ENCODE measurements at regions not wholly inside any gene's neighbourhood (a gene's known extent, or its start where the extent isn't known, plus 50 kb on each side); places are given as distances from the start of the nearest gene placed in this dataset.
"Not testable (repeated sequence)": the region's sequence is repeated elsewhere in the genome, so short reads cannot be mapped to it uniquely, and the experiment has no call there.

GRCh38 chr2:77867146-77867545 is 345.0 kb upstream of the LRRTM4 start:
- intact Hi-C loops (cut with micrococcal nuclease; ENCODE audit: unreplicated experiment), result no loop called here
- no peak overlapping the region for H3K27ac Mint-ChIP-seq (ENCODE audit: unreplicated experiment)
- Histone ChIP-seq H3K27me3 (replicated peaks; ENCODE audit: control insufficient read depth, insufficient read depth, low read length) (no peaks in the 10 kb centered on the region), H3K4me1 (no peaks in the 10 kb centered on the region), H3K4me3 (ENCODE audit: low read depth, low read length) (no peak overlapping the region), H3K36me3 (ENCODE audit: control insufficient read depth, insufficient read depth, low read length) (no peaks in the 10 kb centered on the region), H3K9me3 (no peaks in the 10 kb centered on the region)
- no peaks in the 10 kb centered on the region for H3K27me3 Mint-ChIP-seq (ENCODE audit: insufficient read depth, unreplicated experiment)
- ChIA-PET POLR2A (no interaction called here), CTCF (no interaction called here)
- H3K4me3 Mint-ChIP-seq (ENCODE audit: unreplicated experiment), result no peak overlapping the region
- H3K4me1 Mint-ChIP-seq (ENCODE audit: low read depth, unreplicated experiment), result no peaks in the 10 kb centered on the region
- DNase-seq, result no peak
- no peak for TF ChIP-seq CTCF (IDR thresholded peaks at IDR 0.05; ENCODE audit: insufficient read depth in 1 of 2, low read depth in 1 of 2, low read length in 1 of 2, severe bottlenecking in 1 of 2, unreplicated experiment in 1 of 2)
- H3K36me3 Mint-ChIP-seq (ENCODE audit: insufficient read depth, unreplicated experiment), result no peaks in the 10 kb centered on the region
- H3K9me3 Mint-ChIP-seq (ENCODE audit: unreplicated experiment), result peaks cover 9% of the 10 kb centered on the region
- BruUV-seq (replicated peaks), result no TSS peak

- Mint-ChIP-seq H3K27ac (ENCODE audit: unreplicated experiment) (no peak overlapping the region), H3K36me3 (ENCODE audit: insufficient read depth, unreplicated experiment) (no peaks in the 10 kb centered on the region), H3K27me3 (ENCODE audit: insufficient read depth, unreplicated experiment) (no peaks in the 10 kb centered on the region), H3K4me3 (ENCODE audit: unreplicated experiment) (no peak overlapping the region), H3K9me3 (ENCODE audit: unreplicated experiment) (peaks cover 23% of the 10 kb centered on the region), H3K4me1 (ENCODE audit: low read depth, unreplicated experiment) (peaks cover 7% of the 10 kb centered on the region)
- intact Hi-C loops (cut with micrococcal nuclease; ENCODE audit: unreplicated experiment), result no loop called here
- H3K9me3 ChIP-seq, result no peaks in the 10 kb centered on the region
- POLR2A ChIA-PET, result no interaction called here
- no peaks in the 10 kb centered on the region for H3K27me3 ChIP-seq (replicated peaks; ENCODE audit: control insufficient read depth, insufficient read depth, low read length)
- CTCF ChIA-PET, result no interaction called here
- no peak for TF ChIP-seq CTCF (IDR thresholded peaks at IDR 0.05; ENCODE audit: insufficient read depth in 1 of 2, low read depth in 1 of 2, low read length in 1 of 2, severe bottlenecking in 1 of 2, unreplicated experiment in 1 of 2)
- no peaks in the 10 kb centered on the region for H3K36me3 ChIP-seq (ENCODE audit: control insufficient read depth, insufficient read depth, low read length)
- no peak for DNase-seq
- BruUV-seq (replicated peaks), result no TSS peak
- peaks cover 5% of the 10 kb centered on the region; the same call in 1 of the 2 replicates for H3K4me1 ChIP-seq
- no peak overlapping the region for H3K4me3 ChIP-seq (ENCODE audit: low read depth, low read length)
Measured at GRCh38 chr2:77873506-77873905, 351.3 kb upstream of the LRRTM4 start.

GRCh38 chr2:77900211-77900610 is 378.0 kb upstream of the LRRTM4 start:
- H3K4me1 Mint-ChIP-seq (ENCODE audit: low read depth, unreplicated experiment); H3K4me3 Mint-ChIP-seq (ENCODE audit: unreplicated experiment); H3K27me3 ChIP-seq (replicated peaks; ENCODE audit: control insufficient read depth, insufficient read depth, low read length); H3K9me3 ChIP-seq; H3K36me3 Mint-ChIP-seq (ENCODE audit: insufficient read depth, unreplicated experiment); intact Hi-C loops (cut with micrococcal nuclease; ENCODE audit: unreplicated experiment); H3K4me3 ChIP-seq (ENCODE audit: low read depth, low read length); H3K27ac Mint-ChIP-seq (ENCODE audit: unreplicated experiment); H3K36me3 ChIP-seq (ENCODE audit: control insufficient read depth, insufficient read depth, low read length); H3K27me3 Mint-ChIP-seq (ENCODE audit: insufficient read depth, unreplicated experiment); CTCF ChIA-PET; POLR2A ChIA-PET; DNase-seq; BruUV-seq (replicated peaks): not testable (repeated sequence)
- peaks cover 25% of the 10 kb centered on the region for H3K9me3 Mint-ChIP-seq (ENCODE audit: unreplicated experiment)
- peaks cover 12% of the 10 kb centered on the region; the same call in 1 of the 2 replicates for H3K4me1 ChIP-seq

- ChIA-PET CTCF (no interaction called here), POLR2A (no interaction called here)
Measured at GRCh38 chr2:77910136-77910535, 388.0 kb upstream of the LRRTM4 start.

More at GRCh38 chr2:77910136-77910535, 388.0 kb upstream of the LRRTM4 start:
- H3K4me3 Mint-ChIP-seq (ENCODE audit: unreplicated experiment), result no peak overlapping the region
- peaks cover 16% of the 10 kb centered on the region for H3K9me3 Mint-ChIP-seq (ENCODE audit: unreplicated experiment)
- no peak for TF ChIP-seq CTCF (IDR thresholded peaks at IDR 0.05; ENCODE audit: insufficient read depth in 1 of 2, low read depth in 1 of 2, low read length in 1 of 2, severe bottlenecking in 1 of 2, unreplicated experiment in 1 of 2)
- no peaks in the 10 kb centered on the region for H3K27me3 ChIP-seq (replicated peaks; ENCODE audit: control insufficient read depth, insufficient read depth, low read length)
- 0 out of 2 replicates have a peak, but pooled peaks cover 4% of the 10 kb centered on the region for H3K9me3 ChIP-seq
- H3K4me3 ChIP-seq (ENCODE audit: low read depth, low read length), result no peak overlapping the region
- peaks cover 8% of the 10 kb centered on the region for H3K4me1 Mint-ChIP-seq (ENCODE audit: low read depth, unreplicated experiment)
- H3K4me1 ChIP-seq, result no peaks in the 10 kb centered on the region
- no peaks in the 10 kb centered on the region for H3K36me3 ChIP-seq (ENCODE audit: control insufficient read depth, insufficient read depth, low read length)
- H3K27ac Mint-ChIP-seq (ENCODE audit: unreplicated experiment), result no peak overlapping the region
- no peaks in the 10 kb centered on the region for H3K36me3 Mint-ChIP-seq (ENCODE audit: insufficient read depth, unreplicated experiment)
- intact Hi-C loops (cut with micrococcal nuclease; ENCODE audit: unreplicated experiment), result no loop called here
- BruUV-seq (replicated peaks), result no TSS peak
- DNase-seq, result no peak
- H3K27me3 Mint-ChIP-seq (ENCODE audit: insufficient read depth, unreplicated experiment), result no peaks in the 10 kb centered on the region
